Neutrophil (primary cell): ENCODE measurements at regions not wholly inside any gene's neighbourhood (a gene's known extent, or its start where the extent isn't known, plus 50 kb on each side); places are given as distances from the start of the nearest gene placed in this dataset.
A peak's percentile ranks its signal among the peaks of the same experiment; 100 is the strongest.

Source experiments
- H3K27ac ChIP-seq: fragments of 200-600 bp; sonication (generic); 2 replicates; pipeline ENCODE4 v1.5.1; 2016; ENCODE audit warnings: mild to moderate bottlenecking, moderate library complexity
- H3K27me3 ChIP-seq: fragments of 200-600 bp; sonication (generic); 2 replicates; pipeline ENCODE4 v1.6.0; 2016; ENCODE audit warnings: mild to moderate bottlenecking
- H3K36me3 ChIP-seq: fragments of 200-600 bp; sonication (generic); 2 replicates; pipeline ENCODE4 v1.5.1; 2017
- H3K4me1 ChIP-seq, 2 experiments: fragments of 200-600 bp in 1 of 2; sonication (generic) in 1 of 2; 1 replicate in 1 of 2; 2 replicates in 1 of 2; pipeline versions ENCODE4 v1.5.1 to v1.6.1; 2013 to 2016; ENCODE audit warnings: low read depth in 1 of 2, low read length in 1 of 2, mild to moderate bottlenecking in 1 of 2, moderate library complexity in 1 of 2; ENCODE audit not compliant: control insufficient read depth in 1 of 2, insufficient read depth in 1 of 2
- H3K4me3 ChIP-seq, 2 experiments: fragments of 200-600 bp in 1 of 2; sonication (generic) in 1 of 2; 1 replicate in 1 of 2; 2 replicates in 1 of 2; pipeline ENCODE4 v1.5.1; 2013 to 2016; ENCODE audit warnings: low read depth in 1 of 2, low read length in 1 of 2, mild to moderate bottlenecking in 1 of 2, moderate library complexity in 1 of 2
- H3K9me3 ChIP-seq: fragments of 200-600 bp; sonication (generic); 2 replicates; pipeline ENCODE4 v1.5.1; 2016
- CTCF ChIP-seq: fragments of 200-600 bp; sonication (generic); IDR thresholded peaks from 2 replicates; pipeline ENCODE4 v1.5.1; 2016; ENCODE audit warnings: antibody characterized with exemption

- Histone ChIP-seq H3K27me3 (no peaks in the 10 kb centered on the region), H3K4me1 (peaks cover 16 to 27% of the 10 kb centered on the region in 2 experiments), H3K36me3 (no peaks in the 10 kb centered on the region), H3K4me3 (no peak overlapping the region), H3K27ac (no peak overlapping the region), H3K9me3 (no peaks in the 10 kb centered on the region)
- no peak for TF ChIP-seq CTCF
Observed at GRCh38 chr2:196224756-196225155, 53.4 kb upstream of the STK17B start.

- TF ChIP-seq CTCF: no peak
- Histone ChIP-seq H3K27me3 (no peaks in the 10 kb centered on the region), H3K36me3 (no peaks in the 10 kb centered on the region), H3K4me1 (peaks cover 20 to 32% of the 10 kb centered on the region in 2 experiments), H3K9me3 (no peaks in the 10 kb centered on the region), H3K27ac (no peak overlapping the region), H3K4me3 (no peak overlapping the region)
Observed at GRCh38 chr2:196225213-196225612, 53.8 kb upstream of the STK17B start.

GRCh38 chr2:196226058-196226706 lies 54.8 kb upstream of the STK17B start:
- Histone ChIP-seq H3K36me3 (no peaks in the 10 kb centered on the region), H3K4me1 (peaks cover 20 to 34% of the 10 kb centered on the region in 2 experiments), H3K27ac (peak overlapping the region; percentile 3), H3K9me3 (no peaks in the 10 kb centered on the region), H3K4me3 (no peak overlapping the region), H3K27me3 (no peaks in the 10 kb centered on the region)
- TF ChIP-seq CTCF: no peak

- Histone ChIP-seq H3K4me1 (peaks cover 20 to 34% of the 10 kb centered on the region in 2 experiments), H3K9me3 (no peaks in the 10 kb centered on the region), H3K27me3 (no peaks in the 10 kb centered on the region), H3K4me3 (no peak overlapping the region), H3K36me3 (no peaks in the 10 kb centered on the region), H3K27ac (peak overlapping the region; percentile 3)
- TF ChIP-seq CTCF: no peak
Observed at GRCh38 chr2:196226707-196227065, 55.3 kb upstream of the STK17B start.

- Histone ChIP-seq H3K27me3 (no peaks in the 10 kb centered on the region), H3K27ac (peak overlapping the region; percentile 66), H3K36me3 (no peaks in the 10 kb centered on the region), H3K9me3 (no peaks in the 10 kb centered on the region), H3K4me1 (peaks cover 41 to 56% of the 10 kb centered on the region in 2 experiments), H3K4me3 (peak overlapping the region in 1 of 2 experiments; percentile 35)
- TF ChIP-seq CTCF: no peak
Observed at GRCh38 chr2:196229013-196229412, 57.6 kb upstream of the STK17B start.
